A549 (cell line): ENCODE measurements at regions not wholly inside any gene's neighbourhood (a gene's known extent, or its start where the extent isn't known, plus 50 kb on each side); places are given as distances from the start of the nearest gene placed in this dataset.

Experiments used
- ATAC-seq, 2 experiments: fragments of 200-7000 bp in 1 of 2; fragments of >200 bp in 1 of 2; cut with Nextera tagmentation in 1 of 2; cut with Tn5 transposase in 1 of 2; 3 replicates each; pipeline versions ENCODE4 v1.8.0 to v1.9.1; 2018 to 2020; ENCODE audit warnings: mild to moderate bottlenecking in 1 of 2, moderate library complexity in 1 of 2
- CTCF ChIA-PET: fragments of 300-600 bp; sonication (Branson Sonifier 250); formaldehyde crosslinking; extraction: SDS; loops from one replicate; lab custom pipeline; 2021; ENCODE audit warnings: antibody characterized with exemption, inconsistent platforms; lab: Yijun Ruan, JAX
- POLR2A ChIA-PET: fragments of 350-600 bp; formaldehyde crosslinking; extraction: SDS; loops from one replicate; lab custom pipeline; 2021; ENCODE audit warnings: antibody characterized with exemption, inconsistent platforms; lab: Yijun Ruan, JAX
- DNase-seq, 2 experiments: peaks; one replicate each; pipeline versions ENCODE4 v3.0.0 to v3.0.0-alpha.2; 2011 to 2016; ENCODE audit warnings: low read depth in 1 of 2, low spot score in 1 of 2
- FAIRE-seq: peaks from 2 replicates; lab custom pipeline; 2011; peaks lifted over from hg19 to GRCh38; lab: Jason Lieb, UNC
- H3K27ac ChIP-seq, 2 experiments: fragments of >200 bp; sonication (Bioruptor Twin); formaldehyde crosslinking; 3 replicates each; pipeline ENCODE4 v1.5.1; 2016 to 2017
- H3K4me1 ChIP-seq: fragments of >200 bp; sonication (Bioruptor Twin); formaldehyde crosslinking; 3 replicates; pipeline ENCODE4 v1.6.1; 2016
- H3K4me2 ChIP-seq: fragments of >200 bp; sonication (Bioruptor Twin); formaldehyde crosslinking; 3 replicates; pipeline ENCODE4 v1.6.1; 2016
- H3K4me3 ChIP-seq: fragments of >200 bp; sonication (Bioruptor Twin); formaldehyde crosslinking; 3 replicates; pipeline ENCODE4 v1.5.1; 2016
- H3K9me3 ChIP-seq: fragments of >200 bp; sonication (Bioruptor Twin); formaldehyde crosslinking; 3 replicates; pipeline ENCODE4 v1.6.1; 2016
- CBX2 ChIP-seq: fragments of 200-600 bp; sonication (generic); IDR thresholded peaks from 2 replicates; pipeline ENCODE4 v1.6.1; 2016; ENCODE audit warnings: low read depth, mild to moderate bottlenecking, borderline replicate concordance
- CEBPB ChIP-seq, 2 experiments: fragments of >200 bp in 1 of 2; sonication (Bioruptor Twin) in 1 of 2; formaldehyde crosslinking in 1 of 2; IDR thresholded peaks; 2 replicates each; pipeline ENCODE4 v1.6.1; 2012 to 2016
- EHMT2 ChIP-seq: fragments of 200-600 bp; sonication (generic); IDR thresholded peaks from 2 replicates; pipeline ENCODE4 v1.6.1; 2016; ENCODE audit warnings: antibody characterized with exemption, low read depth, mild to moderate bottlenecking, moderate library complexity
- EP300 ChIP-seq, 2 experiments: fragments of >200 bp; sonication (Bioruptor Twin); formaldehyde crosslinking; IDR thresholded peaks; 2 replicates in 1 of 2; 3 replicates in 1 of 2; pipeline ENCODE4 v1.6.1; 2016 to 2017
- ESRRA ChIP-seq: fragments of 150-350 bp; IDR thresholded peaks from 2 replicates; pipeline ENCODE4 v1.6.1; 2014; ENCODE audit warnings: mild to moderate bottlenecking, low read length, borderline replicate concordance
- FOSL2 ChIP-seq, 2 experiments: fragments of 450-650 bp in 1 of 2; fragments of >200 bp in 1 of 2; sonication (Bioruptor Twin) in 1 of 2; formaldehyde crosslinking; IDR thresholded peaks; 2 replicates each; pipeline versions ENCODE4 v1.5.0 to v1.6.1; 2016 to 2020; ENCODE audit warnings: mild to moderate bottlenecking in 1 of 2, moderate library complexity in 1 of 2
- HOXA7 ChIP-seq: fragments of 250-450 bp; sonication (Bioruptor Pico); IDR thresholded peaks from 2 replicates; pipeline ENCODE4 v1.5.0; 2020; ENCODE audit warnings: mild to moderate bottlenecking, moderate library complexity
- JUN ChIP-seq, 2 experiments: fragments of >200 bp; sonication (Bioruptor Twin); formaldehyde crosslinking; IDR thresholded peaks; 2 replicates in 1 of 2; 3 replicates in 1 of 2; pipeline ENCODE4 v1.6.1; 2016 to 2017
- JUNB ChIP-seq: fragments of >200 bp; sonication (Bioruptor Twin); formaldehyde crosslinking; IDR thresholded peaks from 2 replicates; pipeline ENCODE4 v1.6.1; 2016
- KDM1A ChIP-seq: fragments of 200-600 bp; sonication (generic); IDR thresholded peaks from 2 replicates; pipeline ENCODE4 v1.6.1; 2016; ENCODE audit warnings: low read depth, mild to moderate bottlenecking
- MYC ChIP-seq: IDR thresholded peaks from 2 replicates; pipeline ENCODE4 v1.6.1; 2012; ENCODE audit warnings: mild to moderate bottlenecking, inconsistent platforms, low read length, improper control_type of control experiment, borderline replicate concordance
- NFE2L2 ChIP-seq: fragments of 150-350 bp; conservative IDR thresholded peaks from 2 replicates; pipeline ENCODE4 v1.6.1; 2014; ENCODE audit warnings: low read length
- PHF8 ChIP-seq: fragments of 200-600 bp; sonication (generic); IDR thresholded peaks from 2 replicates; pipeline ENCODE4 v1.6.1; 2016; ENCODE audit warnings: low read depth, mild to moderate bottlenecking, antibody characterized with exemption, moderate library complexity, borderline replicate concordance
- POLR2A ChIP-seq: IDR thresholded peaks from 2 replicates; pipeline ENCODE4 v1.6.1; 2012; ENCODE audit warnings: mild to moderate bottlenecking, low read length
- RAD21 ChIP-seq, 2 experiments: fragments of >200 bp in 1 of 2; sonication (Bioruptor Twin) in 1 of 2; formaldehyde crosslinking in 1 of 2; IDR thresholded peaks in 1 of 2; conservative IDR thresholded peaks in 1 of 2; 2 replicates in 1 of 2; 3 replicates in 1 of 2; pipeline ENCODE4 v1.6.1; 2012 to 2018; ENCODE audit warnings: inconsistent platforms in 1 of 2
- SMC3 ChIP-seq: fragments of >200 bp; sonication (Bioruptor Twin); formaldehyde crosslinking; IDR thresholded peaks from 3 replicates; pipeline ENCODE4 v1.6.1; 2018; ENCODE audit warnings: inconsistent platforms
- SREBF2 ChIP-seq: fragments of 450-650 bp; IDR thresholded peaks from 2 replicates; pipeline ENCODE4 v1.6.1; 2014; ENCODE audit warnings: mild to moderate bottlenecking, moderate library complexity
- ZFP36 ChIP-seq: fragments of 450-650 bp; IDR thresholded peaks from 2 replicates; pipeline ENCODE4 v1.6.1; 2014; ENCODE audit warnings: borderline replicate concordance; ENCODE audit not compliant: partially characterized antibody
- ZSCAN20 ChIP-seq: fragments of 250-450 bp; sonication (Bioruptor Pico); IDR thresholded peaks from 2 replicates; pipeline ENCODE4 v1.8.0; 2022; ENCODE audit warnings: mild to moderate bottlenecking, moderate library complexity
- WGBS: methylation state at CpG from one replicate; pipeline ENCODE4 v1.1.6; 2017; ENCODE audit errors: missing lambda C conversion rate; 5-methylcytosine and 5-hydroxymethylcytosine counted together
- TF ChIP-seq, protein P1 (sequence below): fragments of >200 bp; sonication (Bioruptor Twin); formaldehyde crosslinking; IDR thresholded peaks from 3 replicates; pipeline ENCODE4 v1.5.1; 2016
- TF ChIP-seq, protein P2 (sequence below): fragments of 250-450 bp; sonication (Bioruptor Pico); IDR thresholded peaks from 2 replicates; pipeline ENCODE4 v1.5.0; 2020; ENCODE audit warnings: low read depth, mild to moderate bottlenecking, moderate library complexity
- TF ChIP-seq, protein P3 (sequence below): fragments of >200 bp; sonication (Bioruptor Twin); formaldehyde crosslinking; IDR thresholded peaks from 2 replicates; pipeline ENCODE4 v1.6.1; 2016

DNA sequence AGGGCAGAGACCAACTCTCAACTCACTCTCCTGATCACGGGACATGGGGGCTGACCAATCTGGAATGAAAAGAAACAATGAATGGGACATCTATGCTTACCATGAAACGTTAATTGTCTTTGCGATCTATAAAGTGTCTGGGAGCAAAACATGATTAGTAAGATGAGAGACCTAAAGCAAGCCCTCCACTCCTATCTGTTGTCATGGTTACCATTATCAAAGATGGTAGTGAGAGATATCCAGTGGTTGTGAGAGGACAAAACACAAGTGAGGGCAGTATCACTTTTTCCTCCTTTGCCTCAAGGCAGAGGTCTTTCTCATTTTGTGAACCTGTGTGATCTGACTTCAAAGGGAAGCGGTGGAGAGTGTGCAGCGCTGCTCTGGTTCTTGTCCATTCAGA, 130.1 kb downstream of the LSM5 start:
- FAIRE-seq, result no peak
- no peak overlapping the region for H3K27ac ChIP-seq
- CTCF ChIA-PET, result interaction anchor here (1.1 to 2.2 kb wide), 4 partner anchors 12 to 149 kb away, joined by 3 to 11 read pairs (median 4); no protein-coding TSS in a partner anchor
- POLR2A ChIA-PET, result no interaction called here
- H3K4me3 ChIP-seq, result no peak overlapping the region
- H3K4me1 ChIP-seq, result no peaks in the 10 kb centered on the region
- DNase-seq, result no peak
- no peak for TF ChIP-seq CEBPB (IDR thresholded peaks at IDR 0.05)
- no peak for TF ChIP-seq EP300 (IDR thresholded peaks at IDR 0.05)
- TF ChIP-seq, all 56 proteins: peak for 0
- H3K9me3 ChIP-seq, result no peaks in the 10 kb centered on the region
- ATAC-seq, result no peak
- no peak overlapping the region for H3K4me2 ChIP-seq
- 19% methylated on average over 5 of the region's 5 CpGs for WGBS

GRCh38 chr7:32357535-32358277, 132.5 kb downstream of the LSM5 start:
- H3K4me3 ChIP-seq, result no peak overlapping the region
- H3K27ac ChIP-seq, result no peak overlapping the region
- ATAC-seq (peak; percentile 72 to 73; a peak in 5 of 6 replicates), DNase-seq (peak; percentile 22 to 25), FAIRE-seq (peak; percentile 7)
- ChIA-PET CTCF (interaction anchor here (0.6 to 6.3 kb wide), 10 partner anchors 10 to 1223 kb away, joined by 3 to 76 read pairs (median 6); no protein-coding TSS in a partner anchor), POLR2A (no interaction called here)
- no peak overlapping the region for H3K4me2 ChIP-seq
- H3K4me1 ChIP-seq, result no peaks in the 10 kb centered on the region
- WGBS, result 20% methylated on average over 8 of the region's 8 CpGs
- H3K9me3 ChIP-seq, result no peaks in the 10 kb centered on the region
- no peak for TF ChIP-seq ESRRA
- peak; percentile 58 to 59 for TF ChIP-seq RAD21 (conservative IDR thresholded peaks at IDR 0.05 in 1 of 2, IDR thresholded peaks at IDR 0.05 in 1 of 2)
- TF ChIP-seq SMC3, result peak; percentile 50; the same call in 2 of the 3 replicates
- TF ChIP-seq, protein P1, sequence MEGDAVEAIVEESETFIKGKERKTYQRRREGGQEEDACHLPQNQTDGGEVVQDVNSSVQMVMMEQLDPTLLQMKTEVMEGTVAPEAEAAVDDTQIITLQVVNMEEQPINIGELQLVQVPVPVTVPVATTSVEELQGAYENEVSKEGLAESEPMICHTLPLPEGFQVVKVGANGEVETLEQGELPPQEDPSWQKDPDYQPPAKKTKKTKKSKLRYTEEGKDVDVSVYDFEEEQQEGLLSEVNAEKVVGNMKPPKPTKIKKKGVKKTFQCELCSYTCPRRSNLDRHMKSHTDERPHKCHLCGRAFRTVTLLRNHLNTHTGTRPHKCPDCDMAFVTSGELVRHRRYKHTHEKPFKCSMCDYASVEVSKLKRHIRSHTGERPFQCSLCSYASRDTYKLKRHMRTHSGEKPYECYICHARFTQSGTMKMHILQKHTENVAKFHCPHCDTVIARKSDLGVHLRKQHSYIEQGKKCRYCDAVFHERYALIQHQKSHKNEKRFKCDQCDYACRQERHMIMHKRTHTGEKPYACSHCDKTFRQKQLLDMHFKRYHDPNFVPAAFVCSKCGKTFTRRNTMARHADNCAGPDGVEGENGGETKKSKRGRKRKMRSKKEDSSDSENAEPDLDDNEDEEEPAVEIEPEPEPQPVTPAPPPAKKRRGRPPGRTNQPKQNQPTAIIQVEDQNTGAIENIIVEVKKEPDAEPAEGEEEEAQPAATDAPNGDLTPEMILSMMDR, result peak; percentile 41

DNA sequence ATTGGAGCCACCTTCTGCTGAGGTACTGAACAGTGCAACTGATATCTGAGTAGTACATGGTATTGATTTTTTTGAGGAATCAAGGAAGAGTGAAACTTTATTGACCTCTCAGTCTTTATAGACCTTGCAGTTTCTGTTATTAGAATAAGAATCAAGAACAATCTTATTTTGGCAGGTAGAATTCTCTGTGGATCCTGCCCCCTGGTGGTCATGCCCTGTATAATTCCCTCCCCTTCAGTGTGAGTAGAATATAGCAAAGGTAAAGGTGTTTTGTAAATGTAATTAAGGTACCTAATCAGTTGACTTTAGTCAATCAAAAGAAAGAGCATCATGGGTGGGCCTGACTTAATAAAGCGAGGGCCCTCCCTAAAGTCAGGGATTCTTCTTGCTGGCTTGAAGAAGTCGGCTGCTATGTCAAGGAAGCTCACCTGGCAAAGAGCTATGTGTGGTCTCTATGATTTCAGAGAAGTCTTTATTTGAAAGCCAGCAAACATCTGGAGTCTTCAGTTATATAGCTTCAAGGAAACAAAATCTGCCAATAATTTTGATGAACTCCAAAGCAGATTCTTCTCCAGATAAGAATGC, 142.8 kb downstream of the LSM5 start:
- 0% methylated on average over 2 of the region's 2 CpGs for WGBS
- TF ChIP-seq MYC, result no peak
- no peak for TF ChIP-seq NFE2L2
- TF ChIP-seq, protein P1, result peak; percentile 68
- peak; percentile 57 for TF ChIP-seq SMC3
- TF ChIP-seq RAD21 (conservative IDR thresholded peaks at IDR 0.05 in 1 of 2, IDR thresholded peaks at IDR 0.05 in 1 of 2), result peak; percentile 34 to 50; a peak in 3 of 5 replicates
- TF ChIP-seq KDM1A, result no peak
- TF ChIP-seq ZFP36, result no peak
- CTCF ChIA-PET, result interaction anchor here (0.8 to 2.2 kb wide), 8 partner anchors 8 to 143 kb away, joined by 3 to 22 read pairs (median 3); no protein-coding TSS in a partner anchor
- no peaks in the 10 kb centered on the region for H3K4me1 ChIP-seq
- ATAC-seq, result 0 out of 6 replicates have a peak, but pooled peaks of 1 of the 2 experiments have one; percentile 40
- POLR2A ChIA-PET, result no interaction called here
- peak; percentile 15 to 19 for DNase-seq
- peaks cover 3% of the 10 kb centered on the region; the same call in 1 of the 3 replicates for H3K9me3 ChIP-seq
- H3K4me2 ChIP-seq, result no peak overlapping the region
- H3K4me3 ChIP-seq, result no peak overlapping the region
- peak; percentile 36 for FAIRE-seq
- H3K27ac ChIP-seq, result no peak overlapping the region

GRCh38 chr7:32346253-32346652, 143.9 kb downstream of the LSM5 start:
- CTCF ChIA-PET, result interaction anchor here (1.0 kb wide), 1 partner anchor 9 kb away, joined by 3 read pairs; no protein-coding TSS in a partner anchor
- ATAC-seq, result no peak
- no peaks in the 10 kb centered on the region for H3K4me1 ChIP-seq
- no peak overlapping the region for H3K27ac ChIP-seq
- 0% methylated on average over 1 of the region's 1 CpG for WGBS
- POLR2A ChIA-PET, result no interaction called here
- peaks cover 3% of the 10 kb centered on the region; the same call in 1 of the 3 replicates for H3K9me3 ChIP-seq
- no peak for DNase-seq
- no peak overlapping the region for H3K4me2 ChIP-seq
- FAIRE-seq, result no peak
- no peak overlapping the region for H3K4me3 ChIP-seq
- no peak for TF ChIP-seq CBX2
- no peak for TF ChIP-seq RAD21 (conservative IDR thresholded peaks at IDR 0.05 in 1 of 2, IDR thresholded peaks at IDR 0.05 in 1 of 2)
- TF ChIP-seq, protein P2, sequence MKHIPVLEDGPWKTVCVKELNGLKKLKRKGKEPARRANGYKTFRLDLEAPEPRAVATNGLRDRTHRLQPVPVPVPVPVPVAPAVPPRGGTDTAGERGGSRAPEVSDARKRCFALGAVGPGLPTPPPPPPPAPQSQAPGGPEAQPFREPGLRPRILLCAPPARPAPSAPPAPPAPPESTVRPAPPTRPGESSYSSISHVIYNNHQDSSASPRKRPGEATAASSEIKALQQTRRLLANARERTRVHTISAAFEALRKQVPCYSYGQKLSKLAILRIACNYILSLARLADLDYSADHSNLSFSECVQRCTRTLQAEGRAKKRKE (CRISPR knock-in tag), result no peak
- no peak for TF ChIP-seq ESRRA
- TF ChIP-seq, protein P3, sequence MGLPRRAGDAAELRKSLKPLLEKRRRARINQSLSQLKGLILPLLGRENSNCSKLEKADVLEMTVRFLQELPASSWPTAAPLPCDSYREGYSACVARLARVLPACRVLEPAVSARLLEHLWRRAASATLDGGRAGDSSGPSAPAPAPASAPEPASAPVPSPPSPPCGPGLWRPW, result no peak
- no peak for TF ChIP-seq FOSL2 (IDR thresholded peaks at IDR 0.05)
- TF ChIP-seq FOSL2 (CRISPR knock-in tag; IDR thresholded peaks at IDR 0.05), result no peak
- no peak for TF ChIP-seq JUNB
- no peak for TF ChIP-seq POLR2A
- no peak for TF ChIP-seq EP300 (IDR thresholded peaks at IDR 0.05)
- no peak for TF ChIP-seq PHF8
- TF ChIP-seq EHMT2, result no peak
- no peak for TF ChIP-seq ZSCAN20 (CRISPR knock-in tag)
- TF ChIP-seq JUN (IDR thresholded peaks at IDR 0.05), result no peak
- TF ChIP-seq HOXA7 (CRISPR knock-in tag), result no peak
- TF ChIP-seq SREBF2, result no peak
